ELR (cell line): ENCODE measurements at regions not wholly inside any gene's neighbourhood (a gene's known extent, or its start where the extent isn't known, plus 50 kb on each side); places are given as distances from the start of the nearest gene placed in this dataset.
"Not testable (repeated sequence)": the region's sequence is repeated elsewhere in the genome, so short reads cannot be mapped to it uniquely, and the experiment has no call there.

Experiments
- DNase-seq: peaks from one replicate; pipeline ENCODE4 v3.0.0-alpha.2; 2015; ENCODE audit warnings: low read depth

- DNase-seq: not testable (repeated sequence)
These were observed 53.5 kb upstream of the JADE2 start for GRCh38 chr5:134471858-134472449.

- DNase-seq: no peak
These were observed 56.5 kb upstream of the JADE2 start for GRCh38 chr5:134468921-134469400.

- no peak for DNase-seq
These were observed 55.5 kb upstream of the CDKN2AIPNL start for GRCh38 chr5:134467231-134467630.

GRCh38 chr5:134466241-134467069 is 54.8 kb upstream of the CDKN2AIPNL start:
- peak; percentile 81 for DNase-seq

- peak; percentile 93 for DNase-seq
These were observed 54.1 kb upstream of the CDKN2AIPNL start for GRCh38 chr5:134465816-134466240.

- DNase-seq: no peak
These were observed 53.5 kb upstream of the CDKN2AIPNL start for GRCh38 chr5:134464988-134465815.

GRCh38 chr5:134463991-134464760 is 52.5 kb upstream of the CDKN2AIPNL start:
- DNase-seq: peak; percentile 40

- no peak for DNase-seq
These were observed 51.6 kb upstream of the CDKN2AIPNL start for GRCh38 chr5:134463176-134463720.

GRCh38 chr5:134462761-134463160 is 51.1 kb upstream of the CDKN2AIPNL start:
- no peak for DNase-seq

GRCh38 chr5:134462047-134462575 is 50.4 kb upstream of the CDKN2AIPNL start:
- no peak for DNase-seq
